ENCODE measurements at regions not wholly inside any gene's neighbourhood (a gene's known extent, or its start where the extent isn't known, plus 50 kb on each side); places are given as distances from the start of the nearest gene placed in this dataset.
"Not testable (repeated sequence)": the region's sequence is repeated elsewhere in the genome, so short reads cannot be mapped to it uniquely, and the experiment has no call there.

- BruUV-seq (replicated peaks); H3K36me3 ChIP-seq (ENCODE audit: control insufficient read depth in 1 of 2, insufficient read depth in 2 of 2, low read length in 2 of 2); H3K9me3 ChIP-seq (ENCODE audit: control insufficient read depth in 1 of 2, insufficient read depth in 1 of 2, low read depth in 1 of 2, low read length in 2 of 2); intact Hi-C loops (cut with micrococcal nuclease); POLR2A ChIA-PET; H3K9ac ChIP-seq (ENCODE audit: low read length); H4K20me1 ChIP-seq (ENCODE audit: insufficient read depth); RAD21 ChIA-PET (ENCODE audit: low non-redundant PET in 1 of 2, low total read pairs in 2 of 2, uncharacterized antibody in 2 of 2, unreplicated experiment in 2 of 2); H3K27me3 ChIP-seq (ENCODE audit: insufficient read depth, low read length); H3K4me3 ChIP-seq (replicated peaks in 1 of 2; ENCODE audit: low read depth in 1 of 2, low read length in 2 of 2); H3K79me2 ChIP-seq (ENCODE audit: insufficient read depth, low read length); H2AFZ ChIP-seq (ENCODE audit: low read depth, low read length, poor library complexity, severe bottlenecking); DNase-seq (ENCODE audit: low read depth, low spot score); CTCF ChIA-PET; H3K9me2 ChIP-seq (ENCODE audit: insufficient read depth): not testable (repeated sequence)
- TF ChIP-seq JUND (IDR thresholded peaks at IDR 0.05) (0 out of 2 replicates have a peak, but pooled peaks have one; percentile 17), FOSL1 (IDR thresholded peaks at IDR 0.05; ENCODE audit: low read depth) (peak; percentile 33; the same call in 1 of the 2 replicates)
- H3K4me2 ChIP-seq (ENCODE audit: low read length), result peak overlapping the region; percentile 35
- peaks cover 13 to 17% of the 10 kb centered on the region in 2 experiments; a peak in 3 of 4 replicates for H3K4me1 ChIP-seq (ENCODE audit: control insufficient read depth in 1 of 2, insufficient read depth in 2 of 2, low read length in 2 of 2)
- peak; percentile 74 for ATAC-seq
- H3K27ac ChIP-seq (ENCODE audit: low read depth, low read length), result peak overlapping the region; percentile 67
Measured at GRCh38 chr9:42421630-42422029, 238.2 kb downstream of the SPATA31A6 start.

GRCh38 chr9:42430674-42431615 is 247.5 kb downstream of the SPATA31A6 start:
- H3K9me2 ChIP-seq (ENCODE audit: insufficient read depth); BruUV-seq (replicated peaks); H4K20me1 ChIP-seq (ENCODE audit: insufficient read depth); H3K79me2 ChIP-seq (ENCODE audit: insufficient read depth, low read length); intact Hi-C loops (cut with micrococcal nuclease); H3K9me3 ChIP-seq (ENCODE audit: control insufficient read depth in 1 of 2, insufficient read depth in 1 of 2, low read depth in 1 of 2, low read length in 2 of 2); POLR2A ChIA-PET; RAD21 ChIA-PET (ENCODE audit: low non-redundant PET in 1 of 2, low total read pairs in 2 of 2, uncharacterized antibody in 2 of 2, unreplicated experiment in 2 of 2); H3K27me3 ChIP-seq (ENCODE audit: insufficient read depth, low read length); H3K36me3 ChIP-seq (ENCODE audit: control insufficient read depth in 1 of 2, insufficient read depth in 2 of 2, low read length in 2 of 2); CTCF ChIA-PET; H3K4me3 ChIP-seq (replicated peaks in 1 of 2; ENCODE audit: low read depth in 1 of 2, low read length in 2 of 2); H2AFZ ChIP-seq (ENCODE audit: low read depth, low read length, poor library complexity, severe bottlenecking): not testable (repeated sequence)
- Histone ChIP-seq H3K4me1 (ENCODE audit: control insufficient read depth in 1 of 2, insufficient read depth in 2 of 2, low read length in 2 of 2) (peaks cover 43 to 47% of the 10 kb centered on the region in 2 experiments), H3K4me2 (ENCODE audit: low read length) (peak overlapping the region; percentile 57), H3K27ac (ENCODE audit: low read depth, low read length) (peak overlapping the region; percentile 96), H3K9ac (ENCODE audit: low read length) (peak overlapping the region; percentile 47)
- DNase-seq (ENCODE audit: low read depth, low spot score), result peak; percentile 88
- TF ChIP-seq RAD21 (IDR thresholded peaks at IDR 0.05; ENCODE audit: low read depth) (peak; percentile 29; the same call in 1 of the 2 replicates), CBX3 (IDR thresholded peaks at IDR 0.05; ENCODE audit: low read depth) (peak; percentile 78), CEBPB (IDR thresholded peaks at IDR 0.05; ENCODE audit: low read depth) (peak; percentile 87), SIN3A (IDR thresholded peaks at IDR 0.05; ENCODE audit: low read depth) (peak; percentile 54; the same call in 1 of the 2 replicates), FOSL1 (IDR thresholded peaks at IDR 0.05; ENCODE audit: low read depth) (peak; percentile 72), MAX (IDR thresholded peaks at IDR 0.05) (peak; percentile 56; the same call in 1 of the 2 replicates), ELF1 (IDR thresholded peaks at IDR 0.05; ENCODE audit: borderline replicate concordance, low read depth) (peak; percentile 17; the same call in 1 of the 2 replicates), SP1 (IDR thresholded peaks at IDR 0.05; ENCODE audit: low read depth) (peak; percentile 88), JUND (IDR thresholded peaks at IDR 0.05) (peak; percentile 81)
- ATAC-seq, result peak; percentile 77

- H3K27me3 ChIP-seq (ENCODE audit: insufficient read depth, low read length); intact Hi-C loops (cut with micrococcal nuclease); DNase-seq (ENCODE audit: low read depth, low spot score); POLR2A ChIA-PET; RAD21 ChIA-PET (ENCODE audit: low non-redundant PET in 1 of 2, low total read pairs in 2 of 2, uncharacterized antibody in 2 of 2, unreplicated experiment in 2 of 2); H3K36me3 ChIP-seq (ENCODE audit: control insufficient read depth in 1 of 2, insufficient read depth in 2 of 2, low read length in 2 of 2); H3K9me2 ChIP-seq (ENCODE audit: insufficient read depth); H3K4me3 ChIP-seq (replicated peaks in 1 of 2; ENCODE audit: low read depth in 1 of 2, low read length in 2 of 2); CTCF ChIA-PET; H3K9me3 ChIP-seq (ENCODE audit: control insufficient read depth in 1 of 2, insufficient read depth in 1 of 2, low read depth in 1 of 2, low read length in 2 of 2); H3K79me2 ChIP-seq (ENCODE audit: insufficient read depth, low read length); H4K20me1 ChIP-seq (ENCODE audit: insufficient read depth): not testable (repeated sequence)
- Histone ChIP-seq H2AFZ (ENCODE audit: low read depth, low read length, poor library complexity, severe bottlenecking) (peak overlapping the region; percentile 44), H3K4me1 (ENCODE audit: control insufficient read depth in 1 of 2, insufficient read depth in 2 of 2, low read length in 2 of 2) (peaks cover 49 to 51% of the 10 kb centered on the region in 2 experiments), H3K27ac (ENCODE audit: low read depth, low read length) (peak overlapping the region; percentile 96), H3K9ac (ENCODE audit: low read length) (peak overlapping the region; percentile 33), H3K4me2 (ENCODE audit: low read length) (peak overlapping the region; percentile 57)
- peak; percentile 4; the same call in 1 of the 2 replicates for ATAC-seq
- BruUV-seq (replicated peaks), result TSS peak; percentile 95
Measured at GRCh38 chr9:42431616-42432010, 248.2 kb downstream of the SPATA31A6 start.

Measured in HCT116 (cell line).